ENCODE measurements at regions not wholly inside any gene's neighbourhood (a gene's known extent, or its start where the extent isn't known, plus 50 kb on each side); places are given as distances from the start of the nearest gene placed in this dataset.

- DNase-seq: no peak
These were observed 110.6 kb downstream of the SIK1 start for GRCh38 chr21:43316156-43316845.

- no peak for DNase-seq
These were observed 111.4 kb downstream of the SIK1 start for GRCh38 chr21:43315244-43316137.

DNA sequence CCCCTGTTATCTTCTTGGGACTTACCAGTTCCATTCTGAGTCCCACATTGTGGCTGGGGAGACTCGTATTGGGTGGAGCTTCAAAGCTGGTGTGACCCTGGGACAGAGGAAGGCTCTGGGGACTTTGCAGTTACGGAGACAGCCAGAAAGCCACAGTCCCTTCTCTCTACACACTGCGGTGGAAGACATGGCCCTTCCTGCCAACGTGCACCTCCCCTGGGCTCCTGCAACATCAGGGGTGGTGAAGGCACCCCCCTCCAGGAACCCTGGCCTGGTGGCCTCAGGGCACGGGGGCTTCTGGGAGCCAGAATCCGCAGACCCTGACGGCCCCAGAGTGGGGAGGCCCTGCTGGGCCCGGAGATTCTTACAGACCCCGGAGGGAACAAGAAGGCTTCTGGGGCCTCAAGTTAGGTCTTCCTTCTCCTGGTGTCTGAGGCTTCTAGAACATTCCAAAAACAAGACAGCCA lies 113.0 kb downstream of the SIK1 start:
- no peak for DNase-seq

DNA sequence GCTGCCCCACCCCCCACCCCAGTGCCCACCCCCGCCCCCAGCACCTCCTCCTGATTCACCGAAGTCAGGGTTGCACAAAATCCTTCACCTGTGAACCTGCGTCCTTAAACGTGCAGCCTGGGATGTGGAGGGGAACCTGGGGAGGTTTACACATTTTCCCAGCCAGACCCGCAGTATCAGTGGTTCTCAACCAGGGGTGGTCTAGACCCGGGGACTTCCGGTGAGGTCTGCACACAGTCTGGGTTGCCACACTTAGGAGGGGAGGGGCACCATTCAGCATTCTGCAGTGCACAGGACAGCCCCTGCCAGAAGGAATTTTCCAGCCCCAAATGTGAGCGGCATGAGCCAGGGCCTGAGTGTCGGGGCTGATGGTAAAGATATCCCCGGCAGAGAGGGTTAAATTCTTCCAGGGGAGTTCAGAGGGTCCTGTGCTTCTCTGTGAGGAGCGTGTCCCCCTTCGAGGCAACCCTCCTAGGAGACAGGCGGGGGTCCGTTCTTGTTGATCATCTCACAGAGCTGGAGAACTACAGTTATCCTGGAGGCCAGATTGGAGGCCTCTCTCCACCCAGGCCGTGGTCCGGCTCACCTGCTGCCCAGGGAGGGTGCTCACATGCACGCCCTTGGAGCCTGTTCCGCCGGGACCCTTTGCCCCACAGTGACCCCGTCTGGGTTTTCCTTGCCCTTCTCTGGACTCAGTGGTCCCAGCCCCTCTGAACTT lies 113.6 kb downstream of the SIK1 start:
- no peak for DNase-seq

DNA sequence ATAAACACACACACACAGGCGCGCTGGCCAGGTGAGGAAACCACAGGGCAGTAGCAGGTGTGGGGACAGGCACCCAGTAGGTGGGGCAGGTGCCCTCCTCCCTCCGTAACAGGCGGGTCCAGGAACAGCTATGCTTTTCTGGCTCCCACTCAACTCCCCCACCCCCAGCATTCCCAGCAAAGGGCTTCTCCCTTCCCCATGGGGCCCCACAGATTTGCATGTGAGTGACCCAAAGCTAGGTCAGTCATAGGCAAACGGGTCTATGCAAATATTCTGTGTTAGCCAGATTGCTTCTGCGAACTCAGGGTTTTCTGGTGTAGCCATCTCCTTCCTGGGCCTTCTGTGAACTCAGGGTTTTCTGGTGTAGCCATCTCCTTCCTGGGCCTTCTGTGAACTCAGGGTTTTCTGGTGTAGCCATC lies 114.2 kb downstream of the SIK1 start:
- no peak for DNase-seq

DNA sequence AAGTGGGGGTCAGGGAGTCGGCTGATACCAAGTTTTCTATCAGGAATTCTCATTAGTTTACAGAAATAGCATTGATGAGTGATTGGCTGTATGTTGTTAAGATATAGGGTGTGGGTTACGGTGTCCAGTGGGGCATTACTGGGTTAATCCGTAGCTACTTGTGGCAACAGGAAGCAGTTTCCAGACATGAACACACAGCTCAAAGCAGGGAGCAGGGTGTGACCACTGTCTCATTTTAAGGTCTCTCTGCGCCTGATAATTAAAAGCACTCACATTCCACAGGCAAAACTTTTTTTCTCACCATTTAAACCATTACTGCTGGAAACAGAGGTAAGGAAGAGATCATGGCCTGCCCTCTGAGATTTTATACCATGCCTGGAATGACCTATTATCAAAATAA lies 114.9 kb downstream of the SIK1 start:
- no peak for DNase-seq

DNA sequence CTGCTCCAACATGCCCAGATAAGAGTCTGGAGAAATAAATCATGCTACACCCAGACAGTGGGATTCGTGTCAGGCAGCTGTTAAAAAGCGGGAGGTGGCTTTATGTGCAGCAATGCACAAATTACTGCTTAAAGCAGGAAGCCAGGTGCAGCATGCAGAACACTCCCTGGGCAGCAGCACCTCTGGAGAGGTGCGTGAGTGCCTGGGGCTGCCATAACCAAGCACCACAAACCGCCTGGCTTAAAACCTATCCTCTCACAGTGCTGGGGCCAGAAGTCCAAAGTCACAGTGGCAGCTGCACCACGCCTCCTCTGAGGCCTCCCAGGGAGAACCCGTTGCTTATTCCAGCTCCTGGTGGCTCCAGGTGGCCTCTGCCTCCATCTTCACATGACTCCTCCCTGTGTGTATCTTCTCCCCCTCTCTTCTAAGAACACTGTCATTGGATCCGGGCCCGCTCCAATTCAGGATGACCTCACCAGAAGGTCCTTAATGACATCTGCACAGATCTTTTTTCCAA lies 115.6 kb downstream of the SIK1 start:
- no peak for DNase-seq

GRCh38 chr21:43308815-43309283 lies 118.1 kb downstream of the SIK1 start:
- no peak for DNase-seq

DNA sequence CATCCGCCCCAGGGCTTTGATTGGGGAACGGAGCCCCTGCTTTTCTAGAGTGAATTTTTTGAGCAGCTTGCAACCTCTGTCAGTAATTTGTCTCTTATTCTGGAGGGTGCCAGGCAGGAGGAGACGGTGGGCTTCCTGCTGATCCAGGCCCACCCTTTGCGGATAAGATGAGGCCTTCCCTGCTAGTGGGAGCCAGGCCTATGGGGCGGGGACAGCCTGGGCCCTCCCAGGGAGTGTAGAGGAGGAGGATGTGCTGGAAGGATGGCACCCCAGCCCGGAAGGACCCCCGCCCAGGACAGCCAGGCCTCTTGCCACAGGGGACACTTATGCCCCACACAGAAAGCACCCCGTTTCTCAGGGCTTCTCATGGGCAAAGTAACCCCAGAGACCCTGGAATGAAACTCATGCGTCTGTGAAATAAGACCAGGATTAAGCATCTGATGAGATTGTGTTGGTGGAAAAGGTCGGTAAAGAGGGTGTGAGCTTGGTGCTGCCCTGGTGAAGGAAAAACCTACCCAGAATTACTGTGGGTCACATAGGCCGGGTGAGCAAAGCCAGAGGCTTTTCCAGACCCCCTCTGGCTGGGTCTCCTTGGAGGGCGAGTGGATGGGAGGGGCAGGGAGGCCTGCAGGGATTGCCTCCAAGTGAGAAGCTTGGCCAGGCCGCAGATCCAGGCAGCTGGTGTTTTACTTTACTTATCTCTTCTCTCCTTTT lies 118.7 kb downstream of the SIK1 start:
- no peak for DNase-seq

DNA sequence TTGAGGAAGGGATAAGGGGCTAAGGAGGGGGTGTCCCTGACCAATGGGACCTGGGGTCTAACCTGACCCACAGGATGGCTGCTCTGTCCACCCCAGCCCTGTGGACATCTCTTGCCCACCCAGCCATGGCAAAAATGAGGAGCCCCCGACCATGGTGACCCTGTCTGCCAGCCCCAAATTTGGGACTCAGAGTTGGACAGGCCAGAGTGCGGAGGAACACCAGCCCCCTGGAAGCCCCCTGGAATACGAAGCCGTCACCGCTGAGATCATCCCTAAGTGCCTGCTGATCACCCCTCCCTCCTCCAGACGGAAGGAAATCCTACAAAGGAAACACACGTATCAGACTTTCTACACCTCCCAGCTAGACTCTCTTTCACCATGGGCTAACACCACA lies 119.3 kb downstream of the SIK1 start:
- DNase-seq: no peak

GRCh38 chr21:43306911-43307676 lies 119.8 kb downstream of the SIK1 start:
- no peak for DNase-seq

DNA sequence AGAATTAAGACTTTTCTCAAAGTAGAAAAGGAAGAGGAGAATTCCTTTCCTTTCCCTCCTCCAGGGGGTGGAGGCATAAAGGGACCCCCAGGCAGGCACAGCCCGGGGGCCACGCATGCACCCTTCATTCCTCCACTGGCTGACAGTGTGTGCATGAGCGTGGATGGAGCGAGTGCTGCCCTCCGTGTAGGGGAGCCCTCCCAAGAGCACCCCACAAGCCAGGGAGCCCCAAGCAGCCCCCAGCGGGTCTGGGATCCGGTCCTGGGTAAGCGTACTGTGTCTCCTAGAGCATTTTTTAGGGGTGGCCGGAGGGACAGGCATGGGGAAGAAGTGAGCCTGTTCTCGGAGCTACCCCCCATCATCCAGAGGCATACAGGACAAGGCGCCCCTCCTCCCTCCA lies 120.5 kb downstream of the SIK1 start:
- DNase-seq: no peak

DNA sequence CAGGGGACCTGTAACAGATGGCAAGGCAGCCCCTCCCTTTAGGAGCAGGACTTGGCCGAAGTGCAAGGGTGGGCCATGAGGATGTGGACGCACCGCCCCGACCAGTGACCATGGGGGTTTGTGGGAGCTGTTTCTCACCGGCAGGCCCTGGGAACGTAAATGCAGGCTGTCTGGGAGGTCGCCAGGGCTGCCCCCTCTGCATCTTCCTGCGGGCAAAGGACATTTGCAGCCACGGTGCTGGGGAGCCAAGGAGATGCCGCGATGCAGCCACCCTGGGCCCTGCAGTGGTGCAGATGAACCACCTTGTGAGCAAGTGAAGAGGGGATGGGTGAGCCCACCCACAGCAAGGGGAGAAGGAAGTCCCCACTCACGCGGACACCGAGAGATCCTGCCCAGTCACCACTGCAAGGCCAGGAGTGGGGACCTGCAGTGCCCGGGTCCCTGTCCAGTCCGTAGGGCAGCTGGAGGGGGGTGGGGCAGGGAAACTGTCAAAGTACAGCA lies 121.1 kb downstream of the SIK1 start:
- no peak for DNase-seq

GRCh38 chr21:43305336-43305665 lies 121.6 kb downstream of the SIK1 start:
- no peak for DNase-seq

- DNase-seq: no peak
These were observed 122.2 kb downstream of the SIK1 start for GRCh38 chr21:43304621-43305335.

DNA sequence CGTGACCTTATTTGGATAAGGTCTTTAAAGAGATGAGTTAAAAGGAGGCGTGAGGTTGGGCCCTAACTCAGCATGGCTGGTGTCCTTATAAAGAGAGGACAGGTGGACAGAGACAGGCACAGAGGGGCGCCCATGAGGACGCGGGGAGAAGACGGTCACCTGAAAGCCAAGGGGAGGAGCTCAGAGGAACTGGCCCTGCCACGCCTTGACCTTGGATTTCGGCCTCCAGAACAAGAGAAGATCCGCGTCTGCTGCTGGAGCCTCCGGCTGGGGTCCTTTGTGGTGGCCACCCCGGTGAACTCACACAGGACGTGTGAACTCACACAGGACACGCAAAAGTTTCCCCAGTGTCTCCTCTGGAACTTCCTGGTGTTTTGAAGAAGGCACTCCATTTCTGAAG lies 122.7 kb downstream of the SIK1 start:
- no peak for DNase-seq

DNA sequence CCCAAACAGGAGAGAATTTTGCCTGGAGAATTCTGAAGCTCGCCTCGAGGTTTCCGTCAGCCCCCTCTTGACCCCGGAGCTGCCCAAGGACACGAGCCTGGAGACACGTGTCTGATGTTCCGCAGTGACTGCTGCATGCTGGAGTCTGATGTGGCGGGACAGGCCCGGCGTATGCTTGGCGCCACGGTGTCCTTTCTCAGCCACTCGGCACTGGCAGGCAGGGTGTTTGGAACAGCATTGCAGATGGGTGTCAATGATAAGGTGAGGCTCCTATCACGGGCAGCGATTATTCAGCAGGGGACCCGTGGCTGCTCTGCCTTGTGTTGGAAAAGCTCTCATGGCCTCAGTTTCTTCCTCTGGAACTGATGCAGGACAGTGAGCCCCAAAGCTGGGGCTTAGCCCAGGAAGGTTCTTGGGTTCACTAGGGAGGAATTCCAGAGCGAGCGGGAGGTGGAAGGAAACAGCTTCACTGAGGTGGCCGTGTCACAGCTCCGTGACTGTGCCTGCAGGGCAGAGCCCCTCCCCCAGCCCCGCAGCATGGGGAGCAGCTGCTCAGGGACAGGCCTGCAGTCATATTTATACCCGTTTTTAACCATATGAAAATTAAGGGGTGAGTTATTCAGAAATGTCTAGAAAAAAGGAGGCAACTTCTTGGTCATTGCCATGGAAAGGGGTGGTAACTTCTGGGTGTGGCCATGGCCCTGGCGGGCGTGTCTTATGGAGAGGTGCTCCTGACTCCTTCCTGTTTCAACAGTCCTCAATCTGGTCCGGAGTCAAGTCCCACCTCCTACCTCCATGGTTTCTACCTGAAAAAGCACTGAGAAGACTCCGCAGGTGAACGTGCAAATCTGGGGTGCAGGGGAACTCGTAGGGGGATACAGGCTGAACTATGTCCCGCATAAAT lies 123.4 kb downstream of the SIK1 start:
- no peak for DNase-seq

DNA sequence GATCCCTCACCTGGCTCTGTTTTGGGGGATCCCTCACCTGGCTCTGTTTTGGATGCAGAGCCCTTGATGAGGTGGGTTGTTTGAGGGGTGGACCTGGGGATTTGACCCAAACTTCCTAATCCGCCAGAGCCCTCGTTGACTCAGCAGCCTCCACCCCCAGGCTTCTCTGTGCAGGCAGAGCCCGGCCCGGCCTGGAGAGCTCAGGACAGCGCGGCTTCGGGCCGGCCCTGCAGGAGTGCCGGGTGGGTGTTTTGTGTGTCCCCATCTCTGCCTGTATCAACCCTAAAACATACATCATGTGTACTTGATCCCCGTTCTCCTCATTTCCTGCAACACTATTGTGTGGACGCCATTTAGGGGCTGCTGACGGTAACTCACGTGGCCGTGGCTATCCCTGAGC lies 124.2 kb downstream of the SIK1 start:
- DNase-seq: no peak

GRCh38 chr21:43302062-43302700 lies 124.8 kb downstream of the SIK1 start:
- no peak for DNase-seq

Measured in stimulated activated CD4-positive, alpha-beta T cell treated with anti-CD3 and anti-CD28 coated beads, Interleukin-1b, Interleukin-23, amount 100 ng/mL, for 48 hours (primary cell).